GM21786 (cell line): ENCODE measurements at regions not wholly inside any gene's neighbourhood (a gene's known extent, or its start where the extent isn't known, plus 50 kb on each side); places are given as distances from the start of the nearest gene placed in this dataset.

Experiments
- ATAC-seq: cut with Tn5 transposase; IDR thresholded peaks from one replicate; pipeline ENCODE4 v1.9.1; 2021; ENCODE audit not compliant: unreplicated experiment

DNA sequence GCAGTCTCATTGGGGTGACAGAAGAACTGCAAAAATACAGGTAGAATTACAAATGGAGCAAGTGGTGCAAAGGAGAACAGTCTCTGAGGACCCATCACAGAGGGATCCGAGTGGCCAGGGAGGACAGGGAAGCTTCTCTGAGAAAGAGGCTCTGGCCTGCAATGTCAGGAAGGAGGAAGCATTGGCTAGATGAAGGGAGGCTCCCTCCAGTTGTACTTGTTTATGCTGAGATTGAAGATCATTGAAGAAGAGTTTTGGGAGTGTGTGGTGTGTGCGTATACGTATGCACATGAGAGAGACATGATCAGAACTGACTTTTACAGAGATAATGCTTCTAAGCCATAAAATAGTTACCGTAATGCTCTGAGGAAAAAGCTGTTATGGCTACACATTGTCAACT, 274.7 kb upstream of the FZD8 start:
- ATAC-seq: no peak

DNA sequence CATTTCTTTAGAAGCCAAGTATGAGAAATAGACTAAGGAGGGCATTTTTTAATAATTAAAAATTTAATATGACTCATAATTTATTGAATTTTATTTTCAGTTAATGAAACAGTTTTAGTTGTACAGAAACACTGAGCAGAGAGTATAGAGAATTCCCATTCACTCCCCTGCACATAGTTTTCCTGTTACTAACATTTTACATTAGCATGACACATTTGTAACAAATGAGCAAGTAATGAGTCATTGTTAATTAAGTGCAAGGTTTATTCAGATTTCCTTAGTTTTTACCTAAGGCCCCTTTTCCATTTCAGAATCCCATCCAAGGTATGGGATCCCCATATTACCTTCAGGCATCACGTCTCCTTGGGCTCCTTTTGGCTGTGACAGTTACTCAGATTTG, 271.5 kb upstream of the FZD8 start:
- no peak for ATAC-seq

DNA sequence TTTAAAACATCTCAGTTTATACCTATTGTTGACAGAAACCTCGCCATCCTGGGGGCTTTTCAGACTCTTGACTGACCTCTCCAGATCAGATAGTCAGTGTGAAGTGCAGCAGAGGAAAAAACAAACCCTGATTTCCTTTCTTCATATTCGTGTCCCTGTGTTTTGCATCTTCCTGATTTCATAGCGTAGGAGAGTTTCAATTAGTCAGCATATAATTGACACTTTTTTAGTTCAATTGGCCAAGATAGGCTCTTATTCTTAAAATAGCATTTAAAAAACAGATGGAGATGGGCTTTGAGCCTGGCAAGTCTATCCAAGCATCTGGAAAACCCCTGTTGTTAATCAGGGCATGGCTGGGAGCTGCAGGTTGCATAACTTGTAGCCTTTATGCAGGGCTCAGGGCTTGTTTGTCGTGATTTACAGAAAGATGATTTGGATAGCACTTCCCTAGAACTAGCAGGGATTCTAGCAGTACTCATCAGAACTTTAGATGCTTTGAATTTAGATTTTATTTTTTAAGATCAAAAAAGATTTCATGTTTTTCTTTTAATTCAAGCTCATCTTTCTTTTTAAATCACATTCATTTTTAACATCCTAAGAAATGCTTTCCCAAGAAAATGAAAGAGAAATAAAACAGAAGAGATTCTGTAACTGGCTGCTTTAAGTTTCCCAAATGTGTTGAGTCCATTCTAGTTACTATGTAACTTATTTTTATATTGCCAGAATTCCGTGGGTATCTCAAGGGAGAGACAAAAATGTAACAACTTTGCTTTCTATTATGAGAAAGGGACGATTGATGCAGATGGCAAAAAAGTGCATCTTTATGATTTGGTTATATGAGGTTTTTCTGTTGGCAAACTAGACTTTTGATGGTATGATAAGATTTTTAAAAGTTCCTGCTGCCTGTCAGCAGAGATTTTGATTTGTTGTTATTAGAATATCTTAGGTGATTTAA, 270.8 kb upstream of the FZD8 start:
- ATAC-seq: no peak

DNA sequence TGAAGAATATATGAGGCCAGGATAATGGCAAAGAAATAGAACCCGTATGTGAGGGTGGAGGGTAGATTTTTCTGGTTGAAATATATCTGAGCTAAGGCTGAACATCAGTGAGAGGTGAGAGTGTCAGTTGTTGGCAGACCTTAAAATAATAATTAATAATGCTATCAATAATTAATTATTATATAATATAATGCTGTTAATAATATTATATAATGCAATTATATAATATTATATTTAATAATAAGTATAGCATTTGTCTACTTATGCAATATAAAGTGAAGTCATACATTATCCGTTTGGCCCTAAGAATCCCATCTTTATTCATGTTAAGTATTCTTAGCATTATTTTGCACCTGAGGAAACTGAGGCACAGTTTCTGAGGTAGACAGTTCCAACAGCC, 269.9 kb upstream of the FZD8 start:
- ATAC-seq: no peak

DNA sequence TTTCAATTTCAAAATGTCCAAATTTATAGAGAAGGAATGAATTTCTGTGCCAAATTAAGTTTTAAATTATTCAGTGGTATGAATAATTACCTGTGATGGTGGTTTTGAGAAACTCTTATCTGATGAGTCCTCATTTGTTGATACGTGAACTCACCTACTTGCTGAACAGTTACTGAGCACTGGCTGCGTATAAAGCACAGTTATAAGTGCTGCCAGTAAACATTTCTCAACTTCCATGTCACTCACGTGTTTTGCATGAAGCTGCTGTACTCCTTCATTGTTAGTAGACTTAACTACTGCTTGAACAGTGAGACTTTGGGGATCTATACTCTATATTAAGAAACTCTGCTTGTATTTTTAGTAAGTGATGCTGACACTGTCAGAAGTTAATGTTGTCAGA, 269.1 kb upstream of the FZD8 start:
- no peak for ATAC-seq

DNA sequence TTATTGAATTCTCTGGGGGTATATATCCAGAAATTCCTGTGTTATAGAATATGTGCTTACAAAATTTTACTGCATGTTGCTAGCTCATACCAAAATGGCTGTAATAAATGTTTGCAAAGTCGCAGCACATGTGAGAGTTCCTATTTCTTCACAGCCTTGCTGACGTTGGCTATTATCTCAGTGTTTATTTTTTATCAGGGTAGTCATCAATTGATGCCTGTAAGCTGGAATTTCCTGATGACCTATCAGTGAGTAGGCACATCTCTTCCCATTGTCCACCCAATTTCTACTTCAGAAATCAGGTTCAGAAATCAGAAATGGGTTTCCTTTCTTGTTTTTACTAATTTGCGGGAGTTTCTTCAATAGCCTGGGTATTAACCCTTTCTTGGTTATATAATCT, 268.1 kb upstream of the FZD8 start:
- no peak for ATAC-seq

DNA sequence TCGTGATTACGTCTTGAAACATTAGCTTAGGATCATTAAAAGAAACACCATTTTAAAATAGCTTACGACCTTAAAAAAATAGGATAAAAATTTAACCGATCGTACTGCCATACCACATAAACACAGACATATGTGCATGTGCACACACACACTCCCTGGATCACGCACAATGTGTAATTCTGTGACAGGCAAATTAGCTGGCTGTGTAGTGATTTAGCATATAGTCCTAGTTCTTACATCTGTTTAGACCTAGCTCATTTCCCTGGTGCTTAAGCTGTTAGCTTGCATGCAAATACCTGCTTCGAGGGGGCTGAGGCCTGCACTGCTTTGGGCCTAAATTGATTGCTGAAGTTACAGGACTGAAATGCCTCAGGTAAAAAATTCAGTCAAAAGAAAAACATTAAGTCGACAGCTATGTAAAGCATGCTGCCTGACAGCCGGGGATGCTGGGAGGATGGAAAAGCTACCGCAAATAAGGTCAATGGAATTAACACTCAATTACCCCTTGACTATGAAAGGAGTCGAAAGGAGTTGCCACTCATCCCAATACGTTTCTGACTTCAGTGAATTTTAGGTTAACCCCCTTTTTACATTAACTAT, 267.1 kb upstream of the FZD8 start:
- no peak for ATAC-seq

DNA sequence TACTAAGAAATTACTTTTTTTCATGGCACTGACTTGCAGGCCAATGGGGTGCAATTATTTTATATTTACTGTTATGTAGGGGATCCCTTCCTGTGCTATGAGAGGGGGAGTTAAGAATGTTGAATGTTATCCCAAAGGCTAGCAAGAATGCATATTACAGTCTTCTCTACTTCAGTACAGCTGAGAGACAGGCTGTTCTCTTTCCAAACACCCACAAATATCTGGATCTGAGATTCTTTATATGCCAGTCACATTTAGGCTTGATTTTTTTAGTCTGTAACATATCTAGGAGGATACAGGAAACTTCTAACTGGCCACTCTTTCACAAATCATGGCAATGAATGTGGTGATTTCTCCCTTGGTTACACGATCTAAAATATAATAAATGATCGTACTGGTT, 266.4 kb upstream of the FZD8 start:
- no peak for ATAC-seq

DNA sequence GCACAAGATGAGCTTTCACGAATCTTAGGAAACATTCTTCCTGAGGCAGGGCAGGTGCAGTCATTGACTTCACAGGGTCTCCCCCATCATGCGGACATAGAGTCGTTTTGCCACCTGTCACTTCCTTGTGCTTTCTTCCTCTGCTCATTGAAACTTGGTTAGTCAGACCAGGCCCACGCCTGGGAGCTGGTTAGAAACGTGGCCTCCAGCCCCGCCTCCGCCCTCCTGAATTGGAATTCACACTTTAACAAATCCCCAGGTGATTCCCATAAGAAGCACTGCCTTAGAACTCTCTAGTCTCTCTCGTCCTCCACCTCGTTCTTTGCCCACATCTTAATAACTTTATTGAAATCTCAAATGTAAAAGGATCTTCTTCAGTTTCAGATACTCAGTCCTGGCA, 265.5 kb upstream of the FZD8 start:
- no peak for ATAC-seq

DNA sequence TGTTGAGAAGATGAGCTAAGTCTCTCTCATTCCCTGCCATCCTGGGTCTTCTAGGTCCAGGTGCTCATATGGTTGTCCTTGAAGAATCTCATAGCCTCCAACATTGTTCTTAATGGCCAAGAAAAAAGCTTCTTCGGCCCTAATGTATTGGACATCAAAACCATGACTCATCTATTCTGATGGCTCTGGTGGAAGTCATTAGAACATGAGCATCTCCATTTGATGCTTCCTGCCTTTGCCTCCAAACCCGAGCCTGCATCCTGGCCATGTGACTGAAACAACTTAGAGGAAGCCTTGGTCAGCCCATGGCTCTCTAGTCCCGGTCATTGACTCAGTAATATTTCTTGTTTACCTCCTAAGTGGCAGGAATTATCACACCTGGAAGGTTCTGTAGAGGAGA, 264.1 kb upstream of the FZD8 start:
- no peak for ATAC-seq

DNA sequence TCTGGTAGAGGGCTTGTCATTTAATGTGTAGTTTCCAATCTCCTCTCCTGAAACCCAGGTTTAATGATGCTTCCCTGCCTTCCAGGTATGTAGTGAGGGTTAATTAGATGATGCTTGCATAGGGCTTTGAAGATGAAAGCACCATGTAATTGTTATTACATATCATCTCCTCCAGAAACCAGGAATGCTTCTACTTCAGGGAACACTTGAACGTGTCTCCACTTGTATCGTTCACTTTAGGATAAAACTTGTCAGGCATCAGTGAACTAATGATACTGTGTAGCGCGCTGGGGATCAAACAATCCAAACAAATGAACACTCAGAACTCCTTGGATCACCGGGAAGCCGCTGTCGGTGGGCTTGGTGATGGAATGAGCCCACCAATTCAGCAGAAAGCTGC, 260.9 kb upstream of the FZD8 start:
- ATAC-seq: no peak

DNA sequence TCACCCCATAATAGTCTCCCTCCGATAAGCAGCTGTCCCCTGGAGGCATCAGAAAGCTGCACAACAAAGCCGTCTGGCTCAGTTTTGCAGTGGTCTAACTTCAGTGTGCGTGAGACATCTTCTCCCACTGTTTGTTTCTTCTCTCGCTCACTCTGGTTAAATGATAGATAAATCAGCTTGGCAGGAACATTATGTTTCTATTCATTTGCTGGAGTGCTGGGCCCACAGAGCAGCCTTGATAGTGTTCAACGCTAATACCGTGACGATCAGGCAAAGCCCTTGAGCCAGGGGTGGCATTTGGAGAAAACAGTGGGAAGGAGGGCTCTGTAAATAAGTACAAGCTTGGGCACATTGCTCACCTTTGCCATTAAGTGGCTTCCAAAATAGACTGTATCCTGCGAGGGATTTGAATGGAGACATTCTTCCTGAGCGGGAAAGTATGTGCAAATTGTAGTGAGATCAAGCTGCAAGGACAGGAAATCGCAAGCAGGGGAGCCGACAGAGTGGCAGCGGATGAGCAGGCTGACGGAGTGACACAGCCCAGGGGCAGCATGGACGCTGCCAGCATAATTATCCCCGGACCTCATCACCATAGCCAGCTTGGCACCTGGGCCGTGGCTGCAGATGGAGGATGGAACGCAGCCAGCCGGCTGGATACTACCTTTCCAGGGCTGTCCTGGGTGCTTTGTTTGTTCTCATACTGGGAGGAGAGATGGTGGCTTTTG, 256.8 kb upstream of the FZD8 start:
- no peak for ATAC-seq

DNA sequence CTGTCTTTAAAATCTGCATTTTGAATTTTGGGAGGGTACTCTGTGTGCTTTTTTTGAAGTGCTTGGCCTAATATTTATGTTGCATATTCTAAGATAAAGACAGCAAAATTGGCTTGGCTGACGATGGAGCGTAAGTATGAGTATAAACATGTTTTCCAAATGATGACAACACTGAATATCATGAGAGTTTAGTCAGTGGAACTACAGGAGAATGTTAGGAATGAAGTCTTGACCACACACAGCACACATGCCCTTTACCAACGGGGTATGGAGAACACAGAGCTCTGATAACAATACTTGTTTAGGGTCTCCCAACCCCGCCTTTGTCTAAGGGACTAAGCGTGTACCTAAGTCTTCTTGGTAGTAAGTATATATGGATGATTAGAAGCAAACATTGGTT, 253.9 kb upstream of the FZD8 start:
- ATAC-seq: no peak

DNA sequence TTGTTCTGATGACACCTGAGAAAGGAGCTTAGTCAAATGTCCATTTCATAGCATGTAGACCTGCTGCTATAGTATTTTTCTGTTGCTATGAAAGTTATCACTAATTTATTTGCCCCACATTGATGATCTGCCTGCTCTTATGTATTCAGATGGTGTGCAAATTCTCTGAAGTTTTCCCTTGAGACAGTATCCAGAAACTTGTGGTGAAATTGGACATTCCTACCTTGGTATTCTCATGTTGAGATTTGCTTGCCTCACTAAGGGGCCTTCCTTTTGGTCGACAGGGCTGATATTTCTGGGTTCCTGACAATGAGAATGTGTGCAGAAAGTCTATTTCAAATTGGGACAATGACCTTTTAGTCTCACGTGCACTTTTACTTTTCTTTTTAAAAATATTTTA, 253.2 kb upstream of the FZD8 start:
- ATAC-seq: no peak

DNA sequence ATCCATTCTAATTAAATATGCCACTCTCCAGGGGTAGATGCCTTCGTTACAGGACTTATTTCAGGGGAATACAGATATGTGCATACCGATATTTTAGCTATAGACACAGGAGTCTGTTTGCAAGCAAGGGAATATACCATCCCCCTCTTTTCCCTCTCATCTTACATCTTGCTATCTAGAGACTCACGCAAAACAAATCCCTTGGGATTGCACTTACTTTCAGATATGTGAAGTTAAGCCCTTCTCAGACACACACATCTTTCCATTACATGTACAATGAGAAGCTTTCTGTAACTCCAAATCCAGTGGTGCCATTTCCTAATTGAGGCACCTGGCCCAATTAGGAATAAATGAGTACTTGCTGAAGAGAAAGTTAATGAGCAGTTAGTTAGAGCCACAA, 250.4 kb upstream of the FZD8 start:
- ATAC-seq: no peak

DNA sequence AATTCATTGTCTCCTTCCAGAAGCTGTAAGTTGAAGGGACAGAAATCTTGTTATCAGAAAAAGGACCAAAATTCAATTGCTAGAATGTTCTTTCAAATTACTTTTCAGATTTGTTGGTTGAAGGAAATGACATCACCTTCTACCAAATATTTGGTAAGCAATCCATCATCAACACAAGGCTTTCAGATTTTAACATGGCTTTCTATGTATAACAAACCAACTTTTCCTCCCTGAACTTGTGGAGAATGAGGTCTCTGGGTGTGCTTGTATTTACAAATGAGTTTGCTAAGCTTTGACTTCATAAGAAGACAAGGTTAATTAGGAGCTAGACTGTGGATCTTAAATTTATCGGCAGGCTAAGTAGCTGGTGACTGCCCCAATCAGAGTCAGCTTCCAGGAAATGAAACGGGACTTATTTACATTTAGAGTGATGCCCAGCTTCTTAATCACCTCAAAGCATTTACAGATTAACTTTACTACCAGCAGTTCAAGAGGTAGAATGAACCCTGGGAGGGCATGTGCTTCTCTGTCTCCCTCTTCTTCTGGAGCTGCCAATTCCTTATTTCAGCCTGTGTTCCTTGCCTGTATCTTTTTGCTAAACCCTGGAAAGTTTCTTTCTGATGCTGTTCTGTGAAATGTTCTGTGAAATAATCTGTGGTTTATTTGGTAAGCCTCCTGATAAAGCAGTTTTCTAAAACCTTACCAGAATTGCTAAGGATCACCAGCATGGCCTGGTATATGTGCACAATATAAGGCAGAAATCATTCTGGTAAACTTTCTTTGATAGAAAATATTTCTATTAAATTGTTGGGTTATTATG, 248.8 kb upstream of the FZD8 start:
- ATAC-seq: no peak

DNA sequence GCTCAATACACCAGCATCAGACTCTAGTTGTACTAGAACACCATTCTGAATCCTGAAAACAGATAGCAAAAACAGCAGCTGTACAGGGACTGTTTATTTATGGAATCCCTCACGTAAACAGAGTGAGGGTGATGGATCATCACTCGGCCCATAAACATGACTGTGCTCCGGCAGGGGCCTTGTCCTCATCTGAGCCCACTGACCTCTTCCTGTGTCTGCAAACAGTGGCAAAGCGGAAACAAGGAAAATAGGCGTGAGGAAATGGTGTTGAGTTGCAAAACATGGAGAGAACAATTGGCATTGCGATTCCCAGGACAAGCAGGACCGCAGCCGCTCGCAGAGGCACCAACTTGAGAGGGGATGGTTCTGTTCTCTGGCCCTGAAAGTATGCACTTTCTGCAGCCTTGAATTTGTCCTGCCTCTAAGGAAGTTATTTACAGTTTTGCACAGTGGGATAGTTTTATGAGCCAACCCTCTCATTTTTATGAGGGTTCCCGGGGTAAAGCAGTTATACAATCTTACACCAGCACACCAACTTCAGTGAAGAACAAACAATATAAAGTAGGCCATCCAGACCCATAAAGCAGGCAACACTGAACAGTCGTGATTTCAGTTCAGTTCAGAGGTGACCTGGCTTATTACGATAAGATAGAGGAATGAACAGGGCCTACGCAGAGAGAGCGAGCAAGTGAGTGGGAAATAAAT, 248.0 kb upstream of the FZD8 start:
- no peak for ATAC-seq

DNA sequence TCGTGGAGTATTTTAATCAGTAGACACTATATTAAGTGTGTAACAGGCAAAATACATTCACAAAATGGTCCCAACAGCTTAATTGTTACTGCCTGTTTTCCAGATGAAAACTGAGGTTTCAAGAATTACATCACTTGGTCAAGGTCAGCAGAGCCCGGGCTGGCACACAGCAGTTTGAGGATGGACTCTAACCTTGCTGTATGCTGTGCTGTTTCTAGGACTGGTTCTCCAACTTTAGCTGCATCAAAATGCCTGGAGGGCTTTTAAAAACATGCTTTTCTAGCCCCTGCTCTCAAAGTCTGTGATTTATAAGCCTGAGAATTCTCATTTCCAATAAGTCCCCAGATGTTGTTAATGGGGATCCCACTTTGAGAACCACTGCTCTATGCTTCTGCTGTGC, 247.1 kb upstream of the FZD8 start:
- no peak for ATAC-seq

DNA sequence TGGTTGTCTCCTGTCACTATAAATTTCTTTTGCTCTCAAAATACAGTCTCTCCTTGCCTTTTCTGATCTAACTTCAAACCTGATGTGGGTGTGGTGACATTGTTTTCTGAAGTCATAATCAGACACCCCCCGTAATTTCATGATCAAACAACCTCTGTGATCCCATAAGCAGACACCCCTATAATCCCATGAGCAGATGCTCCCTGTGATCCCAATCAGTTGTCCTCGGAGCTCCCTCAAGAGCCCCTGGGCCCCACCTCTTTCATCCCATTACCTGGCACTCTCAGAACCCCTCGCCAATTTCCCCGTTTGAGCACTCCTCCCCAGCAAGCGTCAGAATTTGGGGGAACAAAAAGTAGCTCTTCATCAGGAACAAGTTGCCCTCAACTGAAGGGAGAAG, 246.3 kb upstream of the FZD8 start:
- ATAC-seq: no peak

DNA sequence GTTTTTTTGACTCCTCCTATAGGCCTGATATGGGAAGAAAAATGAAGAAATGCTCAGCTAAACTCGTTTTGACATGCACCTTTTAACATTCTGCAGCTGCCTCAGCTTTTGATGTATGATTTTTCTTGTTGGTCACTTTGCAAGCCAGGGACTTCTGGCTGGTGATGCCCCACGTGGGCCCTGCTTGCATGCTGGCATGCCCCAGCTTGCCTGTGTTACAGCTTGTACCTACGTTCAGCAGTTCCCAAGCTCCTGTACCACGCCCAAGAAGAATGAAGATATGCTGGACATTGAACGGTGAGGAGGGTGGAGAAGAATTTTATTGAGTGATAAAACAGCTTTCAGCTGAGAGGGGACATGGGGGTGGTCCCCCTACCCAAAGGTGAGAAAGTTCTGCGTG, 245.6 kb upstream of the FZD8 start:
- ATAC-seq: no peak

DNA sequence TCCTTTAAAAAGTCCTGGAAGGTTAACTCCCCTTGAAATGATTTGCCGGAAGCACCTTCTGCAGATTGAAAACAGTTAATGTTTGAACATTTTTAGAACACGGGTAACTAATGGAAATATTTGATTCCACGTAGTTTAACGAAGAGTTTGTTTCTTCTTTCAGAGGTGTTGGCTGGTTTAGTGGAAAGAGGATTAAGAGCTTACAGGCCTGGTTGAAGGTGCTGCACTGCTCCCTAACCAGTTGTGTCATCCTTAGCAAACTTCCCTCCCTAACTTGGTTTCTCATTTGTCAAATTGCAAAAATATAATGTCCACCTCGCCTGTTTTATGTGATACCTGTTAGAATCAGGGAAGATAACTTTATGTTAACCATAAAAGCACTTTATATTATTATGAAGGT, 243.0 kb upstream of the FZD8 start:
- no peak for ATAC-seq
